Nephron (organoid): ENCODE measurements at regions not wholly inside any gene's neighbourhood (a gene's known extent, or its start where the extent isn't known, plus 50 kb on each side); places are given as distances from the start of the nearest gene placed in this dataset.
"Not testable (repeated sequence)": the region's sequence is repeated elsewhere in the genome, so short reads cannot be mapped to it uniquely, and the experiment has no call there.

ENCODE experiments used
- H3K27ac Mint-ChIP-seq, 3 experiments: 2 replicates each; pipeline ENCODE4 v1.8.0; 2020; ENCODE audit warnings: mixed read lengths in 3 of 3, mild to moderate bottlenecking in 2 of 3, moderate library complexity in 1 of 3
- H3K27me3 Mint-ChIP-seq: 2 replicates; pipeline ENCODE4 v1.8.0; 2021; ENCODE audit warnings: low read depth, mild to moderate bottlenecking, moderate library complexity, mixed read lengths
- H3K36me3 Mint-ChIP-seq: 2 replicates; pipeline ENCODE4 v1.8.0; 2020; ENCODE audit warnings: low read depth, mixed read lengths
- H3K4me1 Mint-ChIP-seq: 2 replicates; pipeline ENCODE4 v1.8.0; 2020; ENCODE audit warnings: mixed read lengths
- H3K4me3 Mint-ChIP-seq, 3 experiments: 2 replicates each; pipeline ENCODE4 v1.8.0; 2020; ENCODE audit warnings: mild to moderate bottlenecking in 3 of 3, mixed read lengths in 3 of 3, moderate library complexity in 2 of 3
- H3K9me3 Mint-ChIP-seq: 2 replicates; pipeline ENCODE4 v1.8.0; 2020; ENCODE audit warnings: mixed read lengths
- CTCF ChIP-seq, 3 experiments: fragments of 200-600 bp; sonication (generic); IDR thresholded peaks; one replicate each; pipeline ENCODE4 v1.5.0; 2021; ENCODE audit warnings: antibody characterized with exemption in 3 of 3; ENCODE audit not compliant: unreplicated experiment in 3 of 3

DNA sequence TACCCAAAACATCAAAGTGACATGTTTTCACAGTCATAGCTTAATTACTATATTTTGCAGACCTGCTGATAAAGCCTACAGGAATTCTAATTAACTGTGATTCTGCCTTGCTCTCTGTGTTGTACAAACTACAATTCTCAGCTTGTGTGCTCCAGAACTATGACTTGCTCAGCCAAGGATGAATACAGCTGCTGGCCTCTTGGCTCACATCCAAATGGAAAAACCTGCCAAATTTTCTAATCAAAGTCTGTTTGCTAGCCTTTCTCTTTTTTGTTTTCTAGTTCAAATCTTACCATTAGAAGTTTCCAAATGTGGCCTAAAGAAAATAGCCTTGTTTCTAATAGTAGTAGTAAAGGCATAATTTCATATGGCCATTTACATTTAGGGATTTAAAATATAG lies 1176.8 kb downstream of the FAM133A start:
- no peaks in the 10 kb centered on the region for H3K36me3 Mint-ChIP-seq

GRCh38 chrX:94854251-94854650 lies 1180.2 kb downstream of the FAM133A start:
- H3K4me3 Mint-ChIP-seq = no peak overlapping the region
- no peak for TF ChIP-seq CTCF (IDR thresholded peaks at IDR 0.05; ENCODE audit: unreplicated experiment in 3 of 3)
- peak overlapping the region in 1 of 3 experiments; percentile 52 for H3K27ac Mint-ChIP-seq
- peaks cover 10% of the 10 kb centered on the region for H3K4me1 Mint-ChIP-seq
- no peaks in the 10 kb centered on the region for H3K36me3 Mint-ChIP-seq
- no peaks in the 10 kb centered on the region for H3K27me3 Mint-ChIP-seq
- H3K9me3 Mint-ChIP-seq = no peaks in the 10 kb centered on the region

More for the DNA sequence above, 1176.8 kb downstream of the FAM133A start:
- no peaks in the 10 kb centered on the region for H3K27me3 Mint-ChIP-seq
- H3K4me3 Mint-ChIP-seq = no peak overlapping the region
- H3K9me3 Mint-ChIP-seq = no peaks in the 10 kb centered on the region
- no peak for TF ChIP-seq CTCF (IDR thresholded peaks at IDR 0.05; ENCODE audit: unreplicated experiment in 3 of 3)
- H3K27ac Mint-ChIP-seq = peak overlapping the region in 1 of 3 experiments; percentile 40
- peaks cover 10% of the 10 kb centered on the region for H3K4me1 Mint-ChIP-seq

DNA sequence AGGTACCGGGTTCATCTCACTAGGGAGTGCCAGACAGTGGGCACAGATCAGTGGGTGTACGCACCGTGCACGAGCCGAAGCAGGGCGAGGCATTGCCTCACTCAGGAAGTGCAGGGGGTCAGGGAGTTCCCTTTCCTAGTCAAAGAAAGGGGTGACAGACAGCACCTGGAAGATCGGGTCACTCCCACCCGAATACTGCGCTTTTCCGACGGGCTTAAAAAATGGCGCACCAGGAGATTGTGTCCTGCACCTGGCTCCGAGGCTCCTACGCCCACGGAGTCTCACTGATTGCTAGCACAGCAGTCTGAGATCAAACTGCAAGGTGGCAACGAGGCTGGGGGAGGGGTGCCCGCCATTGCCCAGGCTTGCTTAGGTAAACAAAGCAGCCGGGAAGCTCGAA lies 1188.5 kb downstream of the FAM133A start:
- H3K4me3 Mint-ChIP-seq, H3K27me3 Mint-ChIP-seq, H3K36me3 Mint-ChIP-seq, H3K9me3 Mint-ChIP-seq, H3K4me1 Mint-ChIP-seq, H3K27ac Mint-ChIP-seq: not testable (repeated sequence)

GRCh38 chrX:94871640-94872039 lies 1197.6 kb downstream of the FAM133A start:
- Mint-ChIP-seq H3K4me3 (no peak overlapping the region), H3K9me3 (no peaks in the 10 kb centered on the region), H3K4me1 (no peaks in the 10 kb centered on the region), H3K27me3 (no peaks in the 10 kb centered on the region), H3K36me3 (no peaks in the 10 kb centered on the region), H3K27ac (no peak overlapping the region)
- no peak for TF ChIP-seq CTCF (IDR thresholded peaks at IDR 0.05; ENCODE audit: unreplicated experiment in 3 of 3)

DNA sequence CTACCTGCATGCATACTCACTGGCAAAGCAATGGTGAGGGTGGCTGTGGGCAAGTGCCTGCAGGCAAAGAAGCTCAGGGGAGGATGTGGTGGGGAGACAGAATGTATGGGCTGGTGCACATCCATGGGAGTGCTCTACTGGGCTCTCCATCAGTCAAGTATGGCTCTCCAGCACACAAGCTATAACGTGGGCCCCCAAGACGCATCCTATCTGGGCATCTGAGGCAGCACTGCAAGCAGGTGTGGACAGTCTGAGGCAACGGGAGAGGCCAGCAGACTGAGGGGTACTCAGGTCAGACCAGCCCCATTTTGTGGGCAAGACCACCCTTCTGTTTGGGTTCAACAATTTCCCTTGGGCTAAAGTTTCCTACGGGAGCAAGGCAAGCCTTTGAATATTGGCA lies 1227.8 kb downstream of the FAM133A start:
- Mint-ChIP-seq H3K36me3 (no peaks in the 10 kb centered on the region), H3K27ac (no peak overlapping the region), H3K4me1 (no peaks in the 10 kb centered on the region), H3K27me3 (no peaks in the 10 kb centered on the region), H3K4me3 (no peak overlapping the region), H3K9me3 (peaks cover 2% of the 10 kb centered on the region)
- no peak for TF ChIP-seq CTCF (IDR thresholded peaks at IDR 0.05; ENCODE audit: unreplicated experiment in 3 of 3)

DNA sequence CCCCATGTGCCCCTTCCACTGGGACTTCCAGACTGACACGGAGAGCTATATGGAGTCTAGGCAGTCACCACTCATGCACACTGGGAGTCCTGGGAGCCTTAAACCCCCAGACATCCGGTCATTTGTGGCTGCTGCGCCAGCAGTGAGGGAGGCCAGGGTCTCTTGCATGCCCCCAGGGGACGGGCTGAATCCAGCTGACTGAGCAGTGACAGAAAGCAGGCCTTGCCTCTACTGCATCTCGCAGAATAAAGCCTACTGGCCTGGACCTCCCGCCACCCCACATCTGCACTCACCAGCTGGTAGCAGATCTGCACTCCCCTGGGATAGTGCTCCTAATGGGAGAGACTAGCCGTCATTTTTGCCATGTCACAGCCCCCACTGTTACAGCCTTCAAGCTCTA lies 1234.2 kb downstream of the FAM133A start:
- no peak overlapping the region for H3K27ac Mint-ChIP-seq
- H3K9me3 Mint-ChIP-seq = no peaks in the 10 kb centered on the region

More for the DNA sequence above, 1234.2 kb downstream of the FAM133A start:
- no peaks in the 10 kb centered on the region for H3K4me1 Mint-ChIP-seq
- no peaks in the 10 kb centered on the region for H3K36me3 Mint-ChIP-seq
- no peak for TF ChIP-seq CTCF (IDR thresholded peaks at IDR 0.05; ENCODE audit: unreplicated experiment in 3 of 3)
- no peak overlapping the region for H3K4me3 Mint-ChIP-seq
- no peaks in the 10 kb centered on the region for H3K27me3 Mint-ChIP-seq
